HepG2 (cell line): ENCODE measurements at regions not wholly inside any gene's neighbourhood (a gene's known extent, or its start where the extent isn't known, plus 50 kb on each side); places are given as distances from the start of the nearest gene placed in this dataset.
A peak's percentile ranks its signal among the peaks of the same experiment; 100 is the strongest.

ENCODE experiments used
- ADNP ChIP-seq: sonication (generic); formaldehyde crosslinking; IDR thresholded peaks from 2 replicates; pipeline ENCODE4 v1.4.0; 2020; ENCODE audit warnings: missing genetic modification reagents
- ARID5B ChIP-seq: IDR thresholded peaks from 2 replicates; pipeline ENCODE4 v1.4.0; 2020; ENCODE audit warnings: mild to moderate bottlenecking, missing genetic modification reagents
- ARNT2 ChIP-seq: sonication (generic); formaldehyde crosslinking; IDR thresholded peaks from 2 replicates; pipeline ENCODE4 v1.8.0; 2022; ENCODE audit warnings: mild to moderate bottlenecking, low read depth, missing genetic modification reagents, moderate library complexity
- ATAD3A ChIP-seq: sonication (generic); formaldehyde crosslinking; IDR thresholded peaks from 2 replicates; pipeline ENCODE4 v1.4.0; 2020; ENCODE audit warnings: missing genetic modification reagents
- ATF4 ChIP-seq, 2 experiments: fragments of 450-650 bp in 1 of 2; sonication (generic) in 1 of 2; formaldehyde crosslinking; IDR thresholded peaks; 2 replicates each; pipeline versions ENCODE4 v1.5.0 to v1.8.0; 2020 to 2022; ENCODE audit warnings: mild to moderate bottlenecking in 1 of 2, missing genetic modification reagents in 1 of 2
- HINFP ChIP-seq: sonication (generic); formaldehyde crosslinking; IDR thresholded peaks from 2 replicates; pipeline ENCODE4 v1.4.0; 2020; ENCODE audit warnings: low read depth, mild to moderate bottlenecking, missing genetic modification reagents
- KDM6A ChIP-seq: IDR thresholded peaks from 2 replicates; pipeline ENCODE4 v1.6.1; 2016; ENCODE audit warnings: low read depth
- NFIC ChIP-seq: IDR thresholded peaks from 2 replicates; pipeline ENCODE4 v1.6.1; 2012; ENCODE audit warnings: mild to moderate bottlenecking, low read length, inconsistent platforms
- TCF7L2 ChIP-seq: IDR thresholded peaks from 2 replicates; pipeline ENCODE4 v1.6.1; 2011; ENCODE audit warnings: mild to moderate bottlenecking, low read depth, low read length, moderate library complexity
- TP53 ChIP-seq: sonication (generic); formaldehyde crosslinking; conservative IDR thresholded peaks from 2 replicates; pipeline ENCODE4 v1.4.0; 2020; ENCODE audit warnings: missing genetic modification reagents
- ZBTB14 ChIP-seq: sonication (generic); formaldehyde crosslinking; IDR thresholded peaks from 2 replicates; pipeline ENCODE4 v1.4.0; 2020; ENCODE audit warnings: missing genetic modification reagents
- ZBTB26 ChIP-seq: IDR thresholded peaks from 2 replicates; pipeline ENCODE4 v1.6.1; 2016; ENCODE audit warnings: missing compliant biosample characterization, missing genetic modification reagents, borderline replicate concordance
- ZGPAT ChIP-seq: IDR thresholded peaks from 2 replicates; pipeline ENCODE4 v1.6.1; 2016; ENCODE audit warnings: mild to moderate bottlenecking
- ZNF335 ChIP-seq: sonication (generic); formaldehyde crosslinking; IDR thresholded peaks from 2 replicates; pipeline ENCODE4 v1.4.0; 2020; ENCODE audit warnings: missing genetic modification reagents
- ZNF513 ChIP-seq: sonication (generic); formaldehyde crosslinking; conservative IDR thresholded peaks from 2 replicates; pipeline ENCODE4 v1.5.0; 2020; ENCODE audit warnings: missing genetic modification reagents
- ZNF576 ChIP-seq: sonication (generic); formaldehyde crosslinking; IDR thresholded peaks from 2 replicates; pipeline ENCODE4 v1.4.0; 2020; ENCODE audit warnings: mild to moderate bottlenecking, missing genetic modification reagents
- ZNF672 ChIP-seq: sonication (generic); formaldehyde crosslinking; IDR thresholded peaks from 2 replicates; pipeline ENCODE4 v1.8.1; 2022; ENCODE audit warnings: missing genetic modification reagents

GRCh38 chr6:131519670-131520436 lies 53.2 kb upstream of the ARG1 start (continued):
- TF ChIP-seq ZGPAT (CRISPR knock-in tag) (0 out of 2 replicates have a peak, but pooled peaks have one; percentile 35), ZBTB14 (no peak), ADNP (CRISPR knock-in tag) (no peak), ARNT2 (CRISPR knock-in tag) (no peak), NFIC (no peak), ZNF335 (CRISPR knock-in tag) (no peak), ZNF576 (no peak), KDM6A (no peak), HINFP (CRISPR knock-in tag) (0 out of 2 replicates have a peak, but pooled peaks have one; percentile 62), ATAD3A (CRISPR knock-in tag) (no peak), TP53 (CRISPR knock-in tag) (no peak), ZBTB26 (CRISPR knock-in tag) (no peak), TCF7L2 (no peak), ATF4 (CRISPR knock-in tag; IDR thresholded peaks at IDR 0.05) (no peak), ARID5B (CRISPR knock-in tag) (peak; percentile 54; the same call in 1 of the 2 replicates), ZNF672 (CRISPR knock-in tag) (no peak), ZNF513 (no peak)
